Liver (tissue), 2 donors: ENCODE measurements at regions not wholly inside any gene's neighbourhood (a gene's known extent, or its start where the extent isn't known, plus 50 kb on each side); places are given as distances from the start of the nearest gene placed in this dataset.

Source experiments
- CTCF ChIP-seq: fragments of 150-350 bp; IDR thresholded peaks from 2 replicates; pipeline ENCODE4 v1.5.1; 2017; ENCODE audit warnings: improper control_type of control experiment, low read depth, low read length; ENCODE audit not compliant: missing input control
- YY1 ChIP-seq: IDR thresholded peaks from 2 replicates; pipeline ENCODE4 v1.6.1; 2016; ENCODE audit warnings: antibody characterized with exemption, mild to moderate bottlenecking
- donor health status: healthy.

DNA sequence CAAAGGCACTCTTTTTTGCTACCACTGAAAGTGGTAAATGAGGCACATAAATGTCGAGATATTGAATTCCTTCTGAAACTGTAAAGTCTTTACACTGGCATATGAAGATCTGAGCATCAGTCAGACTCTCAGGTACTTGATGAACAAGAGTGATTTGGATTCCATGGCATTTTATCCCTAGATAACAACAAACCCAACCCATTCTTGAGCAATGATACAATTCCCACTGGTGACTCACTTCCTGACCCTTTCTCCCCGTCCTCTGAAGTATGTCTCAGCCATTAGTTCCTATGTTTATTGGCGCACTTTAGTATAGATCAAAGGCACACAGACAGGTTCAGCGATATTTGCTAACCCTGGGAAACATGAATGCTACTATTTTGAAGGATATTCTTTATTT lies 147.0 kb upstream of the RBFOX1 start:
- no peak for TF ChIP-seq YY1
- TF ChIP-seq CTCF, result no peak
